Skin of body (tissue), 1 donor: ENCODE measurements at regions not wholly inside any gene's neighbourhood (a gene's known extent, or its start where the extent isn't known, plus 50 kb on each side); places are given as distances from the start of the nearest gene placed in this dataset.
A peak's percentile ranks its signal among the peaks of the same experiment; 100 is the strongest.
"Not testable (repeated sequence)": the region's sequence is repeated elsewhere in the genome, so short reads cannot be mapped to it uniquely, and the experiment has no call there.

ENCODE experiments used
- DNase-seq: peaks from one replicate; lab custom pipeline; 2025; lab: John Stamatoyannopoulos, UW

DNA sequence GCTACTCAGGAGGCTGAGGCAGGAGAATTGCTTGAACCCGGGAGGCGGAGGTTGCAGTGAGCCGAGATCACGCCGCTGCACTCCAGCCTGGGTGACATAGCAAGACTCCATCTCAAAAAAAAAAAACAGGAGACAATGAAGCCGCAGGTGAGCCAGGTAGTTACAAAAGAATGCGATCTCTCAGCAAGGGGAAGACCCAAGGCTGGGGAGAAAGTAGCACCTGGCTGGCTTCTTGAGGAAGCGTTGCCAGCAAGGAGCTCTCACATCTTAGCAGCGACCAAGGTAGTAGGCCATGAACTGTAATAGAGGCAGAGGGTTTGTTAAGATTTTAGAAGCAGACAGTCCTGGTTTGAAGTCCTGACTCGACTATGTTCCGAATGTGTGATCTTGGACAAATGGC lies 175.0 kb downstream of the AIPL1 start:
- DNase-seq = no peak

DNA sequence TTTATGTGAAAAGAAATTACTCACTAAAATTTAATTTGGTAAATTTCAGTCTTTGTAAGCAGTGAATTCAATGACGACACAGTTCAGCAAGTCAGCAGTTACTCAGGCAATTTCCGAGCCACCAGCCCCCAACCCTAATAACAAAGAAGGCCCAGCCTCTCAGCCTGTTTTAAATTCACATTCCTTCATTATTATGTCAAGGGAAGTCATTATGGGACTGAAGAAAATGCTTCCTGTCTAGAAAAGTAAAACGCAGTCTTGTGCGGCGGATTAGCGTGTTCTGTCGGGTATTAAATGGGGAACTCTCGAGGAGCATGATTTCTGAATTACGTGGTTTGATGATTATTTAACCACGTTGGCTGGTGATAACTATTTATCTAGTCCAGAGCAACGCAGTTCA lies 177.6 kb downstream of the AIPL1 start:
- DNase-seq = peak; percentile 30

DNA sequence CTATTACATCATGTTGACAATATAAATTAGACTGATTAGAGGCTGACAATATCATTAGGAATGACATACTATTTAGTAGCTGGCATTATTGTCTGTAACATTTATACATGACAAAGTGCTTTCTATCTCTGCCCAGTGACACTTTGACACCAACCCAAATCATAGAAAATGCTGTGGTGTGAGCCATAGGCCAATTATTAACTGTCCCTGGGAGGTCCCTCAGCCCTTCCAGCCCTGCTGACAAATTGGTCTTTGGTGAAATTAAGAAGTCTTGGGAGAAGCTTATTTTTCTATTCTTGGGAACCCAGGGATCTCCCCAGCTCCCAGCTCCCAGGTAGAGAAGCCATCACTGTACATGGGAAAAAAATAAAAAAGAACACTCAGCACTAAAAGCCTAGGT lies 179.6 kb downstream of the AIPL1 start:
- no peak for DNase-seq

DNA sequence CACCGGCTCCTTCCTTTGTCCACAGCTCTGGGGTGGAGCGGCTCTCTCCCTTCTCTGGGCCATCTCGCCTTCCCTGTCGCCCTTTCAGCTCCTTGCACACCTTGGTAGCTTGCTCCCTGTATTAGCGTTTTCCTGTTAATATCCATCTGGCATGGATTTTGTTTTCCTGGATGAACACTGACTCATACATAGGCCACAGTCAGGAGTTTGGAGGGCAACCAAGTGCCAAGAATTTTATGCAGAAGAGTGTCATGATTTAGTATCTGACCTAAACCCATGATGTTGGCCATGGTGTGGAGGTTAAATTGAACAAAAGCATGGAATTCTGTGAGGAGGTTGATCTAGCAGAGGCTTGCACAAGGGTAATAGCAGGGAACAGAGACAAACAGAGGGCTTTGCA lies 180.9 kb downstream of the AIPL1 start:
- no peak for DNase-seq

DNA sequence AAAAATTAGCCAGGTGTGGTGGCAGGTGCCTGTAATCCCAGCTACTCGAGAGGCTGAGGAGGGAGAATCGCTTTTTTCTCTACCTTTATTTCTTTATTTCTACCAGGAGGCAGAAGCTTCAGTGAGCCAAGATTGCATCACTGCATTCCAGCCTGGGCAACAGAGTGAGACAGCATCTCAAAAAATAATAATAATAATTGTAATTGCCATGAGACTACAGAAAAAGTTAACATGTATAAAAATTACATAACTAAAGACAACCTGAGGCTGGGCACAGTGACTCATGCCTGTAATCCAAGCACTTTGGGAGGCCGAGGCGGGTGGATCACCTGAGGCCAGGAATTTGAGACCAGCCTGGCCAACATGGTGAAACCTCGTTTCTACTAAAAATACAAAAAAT lies 181.5 kb downstream of the WSCD1 start:
- DNase-seq = not testable (repeated sequence)

DNA sequence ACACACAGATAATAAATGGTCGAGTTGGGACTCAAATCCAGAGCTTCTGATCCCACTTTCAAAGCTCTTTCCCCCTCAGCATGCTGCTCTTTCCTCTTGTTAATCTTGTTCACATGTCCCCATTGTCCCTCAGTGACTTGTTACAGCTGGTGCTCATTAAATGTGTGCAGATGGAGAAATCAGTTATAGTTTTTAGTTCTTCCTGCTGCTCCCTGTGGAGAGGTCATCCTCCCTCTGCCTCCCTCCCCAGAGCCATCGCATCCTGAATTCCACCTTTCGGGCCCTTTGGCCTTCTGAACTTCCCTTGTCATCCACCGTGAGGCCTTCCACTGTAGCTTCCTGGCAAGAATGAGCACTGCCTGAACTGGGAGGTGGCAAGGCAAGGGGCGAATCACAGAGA lies 179.6 kb downstream of the WSCD1 start:
- DNase-seq = no peak

DNA sequence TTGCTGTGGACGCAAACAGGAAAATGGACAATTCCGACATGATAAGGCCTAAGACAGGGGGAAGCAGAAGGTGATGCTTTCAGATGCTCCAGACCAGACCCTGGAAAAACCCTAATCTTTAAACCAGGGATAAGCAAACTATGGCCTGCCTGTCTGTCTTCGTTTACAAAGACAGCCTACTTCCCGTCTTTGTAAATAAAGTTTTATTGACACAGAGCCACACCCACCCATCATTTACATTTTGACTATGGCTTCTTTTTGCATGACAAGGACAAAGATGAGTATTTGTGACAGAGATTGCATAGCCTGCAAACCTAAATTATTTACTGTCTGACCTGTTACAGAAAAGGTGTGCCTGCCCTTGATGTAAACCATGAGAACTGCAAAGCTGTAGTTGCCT lies 177.9 kb downstream of the WSCD1 start:
- DNase-seq = no peak

DNA sequence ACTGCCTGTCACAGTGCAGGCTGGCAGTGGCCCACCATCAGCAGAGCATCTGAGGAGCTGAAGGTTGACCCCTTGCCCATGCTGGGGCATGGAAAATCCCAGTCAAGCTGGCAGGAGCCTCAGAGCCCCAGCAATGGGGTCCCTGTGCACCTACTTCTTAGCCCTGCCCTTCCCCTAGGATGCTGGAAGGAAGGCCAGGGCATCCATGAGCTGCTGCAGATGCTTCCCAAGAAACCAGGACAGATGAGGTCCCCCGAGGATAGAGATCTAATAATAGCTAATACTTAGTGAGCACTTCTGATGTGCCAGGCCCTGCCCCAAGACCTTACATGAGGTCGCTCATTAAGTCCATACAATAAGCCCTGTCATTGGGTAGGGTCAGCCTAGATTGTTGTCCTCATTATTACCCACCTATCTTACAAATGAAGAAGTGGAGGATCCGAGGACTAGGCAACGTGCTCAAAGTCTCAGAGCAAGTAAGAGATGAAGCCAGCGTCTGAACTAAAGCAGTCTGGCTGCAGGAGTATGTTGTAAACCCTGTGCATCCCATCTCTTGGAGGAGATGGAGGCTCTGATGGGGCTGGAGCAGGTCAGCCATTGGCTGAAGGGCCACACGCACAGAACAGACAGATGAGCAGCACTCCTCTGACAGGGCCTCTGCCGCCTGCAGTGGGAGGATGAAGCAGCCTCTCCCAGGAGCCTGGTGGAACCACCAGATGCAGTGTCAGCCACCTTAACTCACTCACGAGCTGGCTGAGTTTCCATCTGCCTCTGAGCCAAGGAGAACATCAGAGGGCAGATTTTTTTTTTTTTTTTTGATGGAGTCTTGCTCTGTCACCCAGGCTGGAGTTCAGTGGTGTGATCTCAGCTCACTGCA lies 175.4 kb downstream of the WSCD1 start:
- no peak for DNase-seq

DNA sequence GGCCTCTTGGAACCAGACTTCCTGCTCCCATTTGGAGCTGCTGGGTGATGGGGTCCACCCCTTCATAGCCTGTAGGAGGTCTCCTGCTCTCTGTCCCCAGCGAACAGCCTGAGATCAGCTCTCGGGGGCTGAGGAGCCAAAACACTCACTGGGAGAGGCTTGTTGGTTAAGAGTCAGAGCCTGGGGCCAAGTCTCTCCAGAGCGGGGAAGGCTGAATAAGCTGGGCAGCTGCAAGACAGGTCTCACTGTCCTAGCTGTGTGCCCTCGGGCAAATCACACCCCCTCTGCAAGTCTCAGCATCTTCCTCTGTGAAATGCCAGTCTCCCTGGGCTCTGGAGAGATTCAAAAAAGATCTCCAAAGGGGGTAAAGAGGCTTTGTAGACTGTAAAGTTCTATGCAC lies 174.6 kb downstream of the WSCD1 start:
- DNase-seq = no peak

DNA sequence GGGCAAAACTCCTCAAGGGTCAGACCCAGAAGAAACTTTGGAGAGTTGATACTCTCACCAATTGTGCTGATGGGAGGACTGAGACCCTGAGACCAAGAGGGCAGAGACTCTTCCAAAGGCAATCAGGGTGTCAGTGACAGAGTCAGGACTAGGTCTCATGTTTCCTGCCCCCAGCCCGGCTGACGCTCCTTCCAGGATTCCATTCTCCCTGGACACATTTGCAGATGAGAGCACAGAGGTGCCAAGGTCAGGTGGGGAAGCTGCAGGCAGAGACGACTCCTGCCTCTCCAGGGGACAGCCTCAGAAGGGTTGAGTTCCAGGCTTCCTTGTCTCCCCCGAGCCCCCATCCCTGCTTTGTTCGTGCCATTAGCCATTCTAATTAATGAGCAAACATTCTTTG lies 174.1 kb downstream of the WSCD1 start:
- DNase-seq = no peak

DNA sequence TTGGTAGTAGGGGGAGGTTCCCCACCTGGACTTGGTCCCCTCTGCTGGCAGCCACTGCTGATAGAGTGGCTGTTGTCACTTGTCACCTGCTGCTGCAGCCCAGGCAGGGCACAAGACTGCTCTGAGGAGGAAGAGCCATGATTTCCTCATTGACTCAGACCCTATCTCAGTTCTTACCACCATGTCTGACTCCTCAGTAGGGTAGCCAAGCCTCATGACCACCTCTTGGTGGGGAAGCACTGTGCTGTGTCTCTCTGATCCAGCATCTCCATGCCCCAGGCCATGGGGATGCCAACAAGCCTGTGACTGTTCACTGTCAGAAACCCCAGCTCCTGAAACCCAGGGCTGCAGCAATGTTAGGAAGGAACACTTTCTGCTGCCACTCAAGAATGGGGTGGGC lies 173.0 kb downstream of the WSCD1 start:
- no peak for DNase-seq

DNA sequence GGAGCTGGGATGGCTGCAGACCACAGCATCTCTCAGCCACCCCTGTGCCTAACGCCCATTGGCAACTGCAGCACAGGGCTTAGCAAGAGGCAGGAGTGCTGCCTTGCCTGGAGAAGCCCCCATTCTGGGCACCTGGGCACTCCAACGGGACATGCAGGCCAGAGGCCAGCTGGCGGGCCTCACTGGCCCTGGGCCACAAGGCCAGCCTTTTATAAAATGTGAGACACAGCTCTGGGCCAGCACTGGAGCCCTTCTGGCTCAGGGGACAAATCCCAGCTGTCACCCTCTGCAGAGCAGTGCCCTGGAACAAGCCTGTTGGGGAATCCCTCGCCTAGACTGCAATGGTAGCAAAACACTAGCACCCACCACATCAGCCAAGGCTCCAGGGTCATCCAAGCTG lies 171.8 kb downstream of the WSCD1 start:
- no peak for DNase-seq

DNA sequence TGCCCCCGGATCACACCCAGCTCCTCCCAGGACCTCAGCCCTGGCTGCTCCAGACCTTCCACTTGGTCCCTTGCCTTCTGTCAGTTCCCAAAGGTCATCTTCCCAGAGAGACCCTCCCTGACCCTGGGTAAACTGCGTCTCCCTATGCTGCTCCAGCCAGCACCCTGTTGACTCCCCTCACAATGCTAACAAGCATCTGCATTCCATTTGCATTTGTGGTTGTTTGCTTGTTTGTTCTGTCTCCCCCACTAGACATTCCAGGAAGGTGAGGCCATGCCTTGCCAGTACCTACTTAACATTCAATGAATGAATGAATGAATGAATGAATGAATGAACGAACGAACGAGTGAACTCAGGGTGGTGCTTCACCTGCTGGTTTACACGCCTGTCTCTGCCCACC lies 171.2 kb downstream of the WSCD1 start:
- no peak for DNase-seq

DNA sequence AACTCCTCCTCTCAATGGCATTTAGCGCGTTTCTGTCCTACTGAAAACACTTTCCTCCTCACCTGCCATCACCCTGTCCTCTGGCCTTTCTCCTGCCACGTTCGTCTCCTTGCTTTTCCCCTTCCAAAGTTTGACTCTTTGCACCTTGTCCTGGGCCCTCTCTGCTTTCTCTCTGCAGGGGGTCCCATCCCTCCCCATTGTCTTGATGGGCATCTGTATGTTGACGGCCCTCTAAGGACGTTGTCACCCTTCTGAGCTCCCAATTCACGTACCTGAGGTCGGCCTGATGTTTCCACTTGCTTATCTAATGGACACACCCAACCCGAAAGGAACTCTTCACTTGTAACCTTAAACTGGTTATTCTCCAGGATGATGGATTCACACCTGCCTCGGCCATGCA lies 170.4 kb downstream of the WSCD1 start:
- DNase-seq = no peak

DNA sequence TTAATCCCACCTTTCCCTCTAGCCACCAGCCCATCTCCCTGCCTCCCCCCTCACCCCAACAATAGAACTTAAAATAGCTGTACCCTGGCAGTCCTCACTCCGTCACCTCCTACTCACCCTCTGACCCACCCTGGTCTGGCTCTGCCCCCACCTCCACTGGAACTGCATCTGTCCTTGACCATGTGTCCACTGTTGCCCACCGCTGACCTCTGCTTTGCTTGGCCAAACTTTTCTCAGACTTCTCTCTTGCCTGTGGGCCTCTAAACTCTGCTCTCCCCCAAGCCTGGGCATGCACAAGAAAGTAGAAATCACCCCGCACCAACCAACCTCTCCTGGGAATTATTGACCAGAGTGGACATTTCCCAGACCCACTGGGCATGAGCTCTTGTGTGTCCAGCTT lies 169.8 kb downstream of the WSCD1 start:
- DNase-seq = no peak

DNA sequence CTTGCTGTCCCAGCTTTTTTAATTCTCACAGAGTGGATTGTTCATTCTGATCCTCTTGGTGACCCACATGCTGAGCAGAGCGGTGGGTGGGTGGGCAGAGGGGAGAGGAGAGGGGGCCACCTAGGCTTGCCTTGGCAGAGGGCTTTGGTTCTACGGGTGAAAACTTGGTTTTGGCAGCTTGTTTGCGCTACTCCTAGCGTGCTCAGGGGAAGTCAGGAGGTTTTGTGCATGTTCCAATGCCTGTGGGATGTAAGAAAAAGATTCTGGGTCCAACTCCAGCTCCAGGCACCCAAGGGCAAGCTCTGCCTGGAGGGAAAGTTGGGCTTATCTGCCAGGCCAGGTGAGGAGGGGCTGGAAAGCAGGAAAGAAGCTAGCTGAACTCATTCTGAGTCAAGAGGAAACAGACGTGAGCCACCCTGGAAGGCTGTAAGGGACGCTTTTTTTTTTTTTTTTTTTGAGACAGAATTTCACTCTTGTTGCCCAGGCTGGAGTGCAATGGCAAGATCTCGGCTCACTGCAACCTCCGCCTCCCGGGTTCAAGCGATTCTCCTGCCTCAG lies 169.1 kb downstream of the WSCD1 start:
- DNase-seq = no peak

DNA sequence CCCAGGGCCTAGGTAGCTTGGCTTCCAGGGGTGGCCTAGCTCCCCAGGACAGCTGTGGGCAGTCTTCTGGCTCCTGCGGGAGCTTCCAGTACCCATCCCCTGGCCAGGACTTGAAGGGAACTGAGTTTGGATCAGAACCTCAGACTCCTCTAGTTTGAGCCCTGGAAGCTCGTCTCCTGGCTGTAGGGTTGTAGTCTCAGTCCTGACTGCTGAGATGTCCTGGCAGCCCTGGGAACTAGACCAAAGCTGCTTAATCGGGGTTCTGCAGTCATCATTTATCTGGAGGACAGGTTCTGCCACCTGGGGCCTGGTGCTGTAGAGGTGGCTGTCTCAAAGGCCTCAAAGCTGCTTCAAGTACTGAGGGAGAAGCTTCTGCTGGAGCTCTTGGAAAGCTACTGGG lies 163.7 kb downstream of the WSCD1 start:
- DNase-seq = no peak

DNA sequence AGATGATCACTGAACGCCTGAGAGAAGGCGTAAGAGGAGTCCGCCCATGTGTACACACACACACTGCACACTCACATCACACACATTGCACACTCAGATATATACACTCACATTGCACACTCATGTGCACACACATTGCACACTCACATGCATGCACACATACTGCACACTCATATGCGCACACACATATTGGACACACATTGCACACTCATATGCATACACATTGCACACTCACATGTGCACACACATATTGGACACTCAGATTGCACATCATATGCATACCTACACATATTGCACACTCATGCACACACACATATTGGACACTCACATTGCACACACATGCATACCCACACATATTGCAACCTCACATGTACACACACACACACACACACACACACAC lies 163.2 kb downstream of the WSCD1 start:
- DNase-seq = no peak

DNA sequence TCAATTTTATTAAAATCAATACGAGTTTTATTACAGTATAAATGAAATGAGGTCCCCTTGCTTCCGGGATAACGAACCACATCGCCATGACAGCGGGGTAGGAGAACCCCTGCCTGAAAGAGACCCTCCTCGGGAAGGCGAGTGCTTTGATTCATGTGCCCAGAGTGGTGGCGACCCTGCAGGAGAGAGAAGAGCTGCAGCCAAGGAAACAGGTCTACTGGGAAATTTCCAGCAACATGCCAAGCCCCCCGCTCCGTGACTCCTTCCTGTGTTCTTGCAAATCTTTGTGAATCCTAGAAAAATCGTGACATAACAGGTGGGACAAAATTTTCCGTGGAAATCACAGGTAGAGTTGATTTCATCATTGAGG lies 162.5 kb downstream of the WSCD1 start:
- DNase-seq = no peak

DNA sequence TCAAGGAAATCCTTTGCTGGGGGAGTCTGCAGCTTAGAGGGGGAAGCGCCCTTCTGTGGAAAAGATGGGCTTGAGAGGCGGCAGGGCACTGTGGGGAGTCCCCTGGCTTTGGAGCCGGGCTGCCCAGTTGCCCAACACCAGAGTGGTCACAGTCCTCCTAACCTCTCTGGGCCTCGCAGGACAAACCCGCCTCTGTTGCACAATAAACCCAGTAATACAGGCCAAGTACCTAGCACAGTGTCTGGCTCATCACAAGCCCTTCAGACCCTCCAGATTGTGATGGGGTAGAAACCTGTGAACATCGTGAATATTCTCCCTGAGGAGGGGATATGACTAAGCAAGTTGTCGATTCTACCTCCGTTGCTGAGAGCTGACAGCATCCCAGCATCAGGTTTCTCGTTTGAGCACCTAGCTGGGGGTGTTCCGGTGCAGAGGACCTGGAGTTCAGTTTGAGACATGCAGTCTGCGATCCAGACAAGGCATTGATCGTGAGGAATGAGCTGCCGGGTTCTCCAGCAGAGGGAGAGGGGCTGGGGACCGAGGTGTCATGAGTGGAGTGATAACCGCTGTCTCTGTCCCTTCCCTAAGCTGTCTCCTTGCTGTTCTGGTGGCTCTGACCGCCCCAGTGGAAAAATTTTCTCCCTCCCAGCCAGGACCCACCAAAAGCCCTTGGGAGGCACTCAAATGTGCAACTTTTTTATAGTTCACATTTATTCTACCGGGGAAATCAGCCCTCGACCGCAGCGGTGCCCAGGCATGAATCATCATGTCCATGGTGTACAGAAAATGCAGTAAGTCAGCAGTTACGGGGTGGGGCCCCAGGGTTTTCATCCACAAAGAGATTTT lies 161.9 kb downstream of the WSCD1 start:
- DNase-seq = no peak

DNA sequence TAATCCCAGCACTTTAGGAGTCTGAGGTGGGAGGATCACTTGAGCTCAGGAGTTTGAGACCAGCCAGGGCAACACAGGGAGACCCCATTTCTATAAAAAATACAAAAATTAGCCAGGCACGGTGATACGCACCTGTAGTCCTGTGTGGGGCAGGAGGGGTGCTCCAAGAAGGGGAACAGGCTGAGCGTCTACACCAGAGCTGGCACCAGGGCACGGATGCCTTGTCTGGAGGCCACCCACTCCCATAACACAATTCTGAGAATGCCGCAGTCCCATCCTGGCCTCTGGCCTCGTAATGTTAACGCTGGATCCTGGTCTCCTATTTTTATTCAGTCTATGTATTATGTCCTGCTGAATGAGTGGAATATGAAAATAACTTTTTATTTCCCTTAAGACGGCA lies 161.3 kb downstream of the WSCD1 start:
- no peak for DNase-seq

DNA sequence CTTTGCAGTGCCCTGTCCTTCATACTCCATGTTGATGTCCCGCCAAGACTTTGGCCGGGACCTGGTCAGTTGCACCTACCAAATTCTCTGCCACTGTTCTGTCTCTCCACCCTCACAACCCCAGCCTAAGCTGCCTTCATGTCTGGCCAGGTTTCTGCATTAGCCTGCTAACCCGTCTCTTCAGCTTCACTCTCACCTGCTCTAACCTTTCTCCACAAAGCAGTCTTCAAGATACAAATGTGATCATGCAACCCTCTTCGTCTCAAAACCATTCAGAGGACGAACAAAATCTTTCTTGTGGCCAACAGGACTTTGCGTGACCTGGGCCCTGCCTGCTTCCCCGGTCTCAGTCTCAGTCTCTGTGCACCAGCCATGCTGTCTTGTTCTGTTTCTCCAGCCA lies 148.2 kb downstream of the WSCD1 start:
- DNase-seq = no peak
